HG03565 (cell line): ENCODE measurements at regions not wholly inside any gene's neighbourhood (a gene's known extent, or its start where the extent isn't known, plus 50 kb on each side); places are given as distances from the start of the nearest gene placed in this dataset.

Experiments
- ATAC-seq: cut with Tn5 transposase; IDR thresholded peaks from one replicate; pipeline ENCODE4 v1.9.1; 2021; ENCODE audit warnings: mild to moderate bottlenecking, moderate library complexity; ENCODE audit not compliant: unreplicated experiment

- ATAC-seq = no peak
These were observed 401.8 kb upstream of the FAT3 start for GRCh38 chr11:91822805-91823204.

GRCh38 chr11:91820709-91821108, 403.9 kb upstream of the FAT3 start:
- no peak for ATAC-seq

GRCh38 chr11:91819777-91820176, 404.8 kb upstream of the FAT3 start:
- ATAC-seq = no peak

- ATAC-seq = no peak
These were observed 405.4 kb upstream of the FAT3 start for GRCh38 chr11:91819195-91819594.

GRCh38 chr11:91817996-91818395, 406.6 kb upstream of the FAT3 start:
- no peak for ATAC-seq

- ATAC-seq = no peak
These were observed 411.4 kb upstream of the FAT3 start for GRCh38 chr11:91813263-91813662.

GRCh38 chr11:91810871-91811270, 413.7 kb upstream of the FAT3 start:
- ATAC-seq = no peak

- ATAC-seq = no peak
These were observed 419.3 kb upstream of the FAT3 start for GRCh38 chr11:91805293-91805692.

GRCh38 chr11:91804042-91804441, 420.6 kb upstream of the FAT3 start:
- no peak for ATAC-seq

- ATAC-seq = no peak
These were observed 422.1 kb upstream of the FAT3 start for GRCh38 chr11:91802475-91802874.

- no peak for ATAC-seq
These were observed 424.3 kb upstream of the FAT3 start for GRCh38 chr11:91800208-91800914.

GRCh38 chr11:91798240-91798639, 426.4 kb upstream of the FAT3 start:
- ATAC-seq = no peak

- no peak for ATAC-seq
These were observed 427.6 kb upstream of the FAT3 start for GRCh38 chr11:91796999-91797398.

GRCh38 chr11:91795139-91795887, 429.3 kb upstream of the FAT3 start:
- no peak for ATAC-seq

- no peak for ATAC-seq
These were observed 430.5 kb upstream of the FAT3 start for GRCh38 chr11:91794146-91794545.

GRCh38 chr11:91792779-91793262, 431.8 kb upstream of the FAT3 start:
- ATAC-seq = no peak

GRCh38 chr11:91791171-91791468, 433.5 kb upstream of the FAT3 start:
- ATAC-seq = no peak

GRCh38 chr11:91790346-91791170, 434.1 kb upstream of the FAT3 start:
- ATAC-seq = no peak

- no peak for ATAC-seq
These were observed 435.9 kb upstream of the FAT3 start for GRCh38 chr11:91788764-91789163.

- ATAC-seq = no peak
These were observed 438.5 kb upstream of the FAT3 start for GRCh38 chr11:91786097-91786496.

GRCh38 chr11:91783173-91783572, 441.4 kb upstream of the FAT3 start:
- ATAC-seq = no peak

GRCh38 chr11:91778758-91779157, 445.9 kb upstream of the FAT3 start:
- no peak for ATAC-seq
